Erythroblast (primary cell): ENCODE measurements at regions not wholly inside any gene's neighbourhood (a gene's known extent, or its start where the extent isn't known, plus 50 kb on each side); places are given as distances from the start of the nearest gene placed in this dataset.

Experiments
- GATA1 ChIP-seq: IDR thresholded peaks from 2 replicates; pipeline ENCODE4 v1.6.1; 2011; ENCODE audit warnings: low read depth, mild to moderate bottlenecking, control low read depth, low read length, moderate library complexity
- POLR2A ChIP-seq: IDR thresholded peaks from 2 replicates; pipeline ENCODE4 v1.6.1; 2011; ENCODE audit warnings: mild to moderate bottlenecking, low read length

DNA sequence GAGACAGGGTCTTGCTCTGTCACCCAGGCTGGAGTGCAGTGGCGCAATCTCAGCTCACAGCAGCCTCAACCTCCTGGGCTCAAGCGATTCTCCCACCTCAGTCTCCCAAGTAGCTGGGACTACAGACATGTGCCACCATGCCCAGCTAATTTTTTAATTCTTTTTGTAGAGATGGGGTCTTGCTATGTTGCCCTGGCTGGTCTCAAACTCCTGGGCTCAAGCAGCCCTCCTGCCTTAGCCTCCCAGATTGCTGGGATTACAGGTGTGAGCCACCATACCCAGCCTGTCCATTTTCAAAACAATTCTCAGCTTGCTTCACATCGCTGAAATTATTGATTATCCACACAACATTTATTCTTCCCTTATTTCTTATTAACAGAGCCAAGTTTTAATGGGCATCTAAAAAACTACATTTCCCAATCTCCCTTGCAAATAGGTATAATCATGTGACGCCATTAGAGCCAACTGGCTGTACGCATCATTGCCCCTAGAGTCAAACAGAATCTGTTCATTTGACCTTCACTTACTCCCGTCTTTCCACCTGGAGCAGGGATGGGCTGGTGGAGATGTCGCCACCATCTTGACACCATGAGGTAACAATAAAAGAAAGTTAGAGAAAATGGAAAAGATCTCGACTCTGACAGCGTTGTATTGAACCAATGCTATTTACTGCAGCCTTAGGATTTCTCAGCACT lies 148.0 kb upstream of the FOXF1 start:
- TF ChIP-seq POLR2A: no peak
- no peak for TF ChIP-seq GATA1
